WTC11 (cell line): ENCODE measurements at regions not wholly inside any gene's neighbourhood (a gene's known extent, or its start where the extent isn't known, plus 50 kb on each side); places are given as distances from the start of the nearest gene placed in this dataset.

ENCODE experiments used
- ATAC-seq: fragments of 200-7000 bp; cut with Tn5 transposase; 2 replicates; pipeline ENCODE4 v1.10.0; 2021; ENCODE audit warnings: mild to moderate bottlenecking, moderate library complexity
- CTCF ChIA-PET: fragments of 300-600 bp; sonication (Branson Sonifier 250); formaldehyde crosslinking; loops from one replicate; lab custom pipeline; 2021; ENCODE audit warnings: antibody characterized with exemption; lab: Charles Lee
- POLR2A ChIA-PET: fragments of 350-600 bp; sonication (Branson Sonifier 250); formaldehyde crosslinking; loops from one replicate; lab custom pipeline; 2021; ENCODE audit warnings: antibody characterized with exemption; lab: Charles Lee
- DNase-seq: peaks from one replicate; pipeline ENCODE4 v3.0.0; 2021; ENCODE audit warnings: low spot score
- H3K27ac Mint-ChIP-seq: 2 replicates; pipeline ENCODE4 v1.8.0; 2021; ENCODE audit warnings: mixed read lengths
- H3K27me3 Mint-ChIP-seq: 2 replicates; pipeline ENCODE4 v1.8.0; 2021; ENCODE audit warnings: low read depth, mild to moderate bottlenecking, moderate library complexity, mixed read lengths
- H3K36me3 Mint-ChIP-seq: 2 replicates; pipeline ENCODE4 v1.8.0; 2021; ENCODE audit warnings: mixed read lengths
- H3K4me1 Mint-ChIP-seq: 2 replicates; pipeline ENCODE4 v1.8.0; 2022; ENCODE audit warnings: mixed read lengths
- H3K4me3 Mint-ChIP-seq: 2 replicates; pipeline ENCODE4 v1.8.0; 2021; ENCODE audit warnings: mild to moderate bottlenecking, moderate library complexity, mixed read lengths
- H3K9me3 Mint-ChIP-seq: 2 replicates; pipeline ENCODE4 v1.8.0; 2021; ENCODE audit warnings: mixed read lengths
- AFF4 ChIP-seq: sonication (generic); formaldehyde crosslinking; IDR thresholded peaks from 2 replicates; pipeline ENCODE4 v1.8.1; 2023; ENCODE audit warnings: mild to moderate bottlenecking, missing genetic modification reagents, borderline replicate concordance
- AR ChIP-seq: fragments of 250-450 bp; sonication (Bioruptor Pico); IDR thresholded peaks from 2 replicates; pipeline ENCODE4 v1.9.0; 2021; ENCODE audit warnings: mild to moderate bottlenecking
- CBFB ChIP-seq: sonication (generic); formaldehyde crosslinking; IDR thresholded peaks from 2 replicates; pipeline ENCODE4 v1.8.1; 2022; ENCODE audit warnings: mild to moderate bottlenecking, low read depth, missing genetic modification reagents
- E2F1 ChIP-seq: sonication (generic); formaldehyde crosslinking; IDR thresholded peaks from 2 replicates; pipeline ENCODE4 v1.8.0; 2022; ENCODE audit warnings: mild to moderate bottlenecking, missing genetic modification reagents
- ERG ChIP-seq: fragments of 250-450 bp; sonication (Bioruptor Pico); IDR thresholded peaks from 2 replicates; pipeline ENCODE4 v1.8.0; 2021; ENCODE audit warnings: mild to moderate bottlenecking
- ETV6 ChIP-seq: sonication (generic); formaldehyde crosslinking; IDR thresholded peaks from 2 replicates; pipeline ENCODE4 v1.8.1; 2022; ENCODE audit warnings: mild to moderate bottlenecking, missing genetic modification reagents
- FOXK1 ChIP-seq: sonication (generic); formaldehyde crosslinking; IDR thresholded peaks from 2 replicates; pipeline ENCODE4 v1.8.0; 2022; ENCODE audit warnings: mild to moderate bottlenecking, moderate library complexity, missing genetic modification reagents
- IRF2 ChIP-seq: sonication (generic); formaldehyde crosslinking; IDR thresholded peaks from 2 replicates; pipeline ENCODE4 v1.8.0; 2022; ENCODE audit warnings: low read depth, missing genetic modification reagents, borderline replicate concordance
- MAX ChIP-seq: sonication (generic); formaldehyde crosslinking; IDR thresholded peaks from 2 replicates; pipeline ENCODE4 v1.8.0; 2022; ENCODE audit warnings: mild to moderate bottlenecking, missing genetic modification reagents
- NR3C1 ChIP-seq: sonication (generic); formaldehyde crosslinking; conservative IDR thresholded peaks from 2 replicates; pipeline ENCODE4 v1.8.1; 2023; ENCODE audit warnings: low read depth, mild to moderate bottlenecking, missing genetic modification reagents
- SMAD4 ChIP-seq: sonication (generic); formaldehyde crosslinking; IDR thresholded peaks from 2 replicates; pipeline ENCODE4 v1.8.0; 2022; ENCODE audit warnings: mild to moderate bottlenecking, missing genetic modification reagents
- STAT6 ChIP-seq: sonication (generic); formaldehyde crosslinking; conservative IDR thresholded peaks from 2 replicates; pipeline ENCODE4 v1.8.1; 2023; ENCODE audit warnings: mild to moderate bottlenecking, low read depth, missing genetic modification reagents, moderate library complexity
- USF2 ChIP-seq: sonication (generic); formaldehyde crosslinking; IDR thresholded peaks from 2 replicates; pipeline ENCODE4 v1.8.1; 2023; ENCODE audit warnings: mild to moderate bottlenecking, missing genetic modification reagents, moderate library complexity
- ZBTB21 ChIP-seq: sonication (generic); formaldehyde crosslinking; IDR thresholded peaks from 2 replicates; pipeline ENCODE4 v1.8.1; 2023; ENCODE audit warnings: mild to moderate bottlenecking, missing genetic modification reagents, borderline replicate concordance
- ZNF423 ChIP-seq: fragments of 250-450 bp; sonication (Bioruptor Pico); IDR thresholded peaks from 2 replicates; pipeline ENCODE4 v2.1.2; 2022; ENCODE audit warnings: mild to moderate bottlenecking, moderate library complexity
- ZNF425 ChIP-seq: fragments of 250-450 bp; sonication (Bioruptor Pico); conservative IDR thresholded peaks from 2 replicates; pipeline ENCODE4 v1.9.0; 2021; ENCODE audit warnings: mild to moderate bottlenecking
- ZNF671 ChIP-seq: fragments of 250-450 bp; sonication (Bioruptor Pico); IDR thresholded peaks from 2 replicates; pipeline ENCODE4 v1.8.0; 2021; ENCODE audit warnings: mild to moderate bottlenecking

GRCh38 chr1:208302699-208303238 lies 58.6 kb upstream of the PLXNA2 start (continued):
- TF ChIP-seq FOXK1 (CRISPR knock-in tag) (no peak), IRF2 (no peak), ETV6 (no peak), NR3C1 (CRISPR knock-in tag) (no peak), STAT6 (no peak)

- DNase-seq (no peak), ATAC-seq (no peak; the same call in 1 of the 2 replicates)
- Mint-ChIP-seq H3K27me3 (no peaks in the 10 kb centered on the region; the same call in 1 of the 2 replicates), H3K4me3 (no peak overlapping the region), H3K36me3 (no peaks in the 10 kb centered on the region), H3K9me3 (no peaks in the 10 kb centered on the region), H3K27ac (no peak overlapping the region), H3K4me1 (peaks cover 9% of the 10 kb centered on the region)
- CTCF ChIA-PET, result no interaction called here
- TF ChIP-seq AFF4 (CRISPR knock-in tag) (no peak), ZNF423 (CRISPR knock-in tag) (no peak), ZNF425 (CRISPR knock-in tag) (no peak), ZBTB21 (no peak), CBFB (CRISPR knock-in tag) (no peak), ZNF671 (CRISPR knock-in tag) (no peak), MAX (CRISPR knock-in tag) (no peak), ERG (CRISPR knock-in tag) (no peak), AR (no peak), E2F1 (CRISPR knock-in tag) (no peak), SMAD4 (CRISPR knock-in tag) (no peak), ETV6 (no peak), USF2 (CRISPR knock-in tag) (no peak)
- POLR2A ChIA-PET, result no interaction called here
Measured at GRCh38 chr1:208303743-208304712, 59.8 kb upstream of the PLXNA2 start.
